A549 (cell line): ENCODE measurements at regions not wholly inside any gene's neighbourhood (a gene's known extent, or its start where the extent isn't known, plus 50 kb on each side); places are given as distances from the start of the nearest gene placed in this dataset.

Experiments
- ATAC-seq, 2 experiments: fragments of 200-7000 bp in 1 of 2; fragments of >200 bp in 1 of 2; cut with Nextera tagmentation in 1 of 2; cut with Tn5 transposase in 1 of 2; 3 replicates each; pipeline versions ENCODE4 v1.8.0 to v1.9.1; 2018 to 2020; ENCODE audit warnings: mild to moderate bottlenecking in 1 of 2, moderate library complexity in 1 of 2
- CTCF ChIA-PET: fragments of 300-600 bp; sonication (Branson Sonifier 250); formaldehyde crosslinking; extraction: SDS; loops from one replicate; lab custom pipeline; 2021; ENCODE audit warnings: antibody characterized with exemption, inconsistent platforms; lab: Yijun Ruan, JAX
- POLR2A ChIA-PET: fragments of 350-600 bp; formaldehyde crosslinking; extraction: SDS; loops from one replicate; lab custom pipeline; 2021; ENCODE audit warnings: antibody characterized with exemption, inconsistent platforms; lab: Yijun Ruan, JAX
- DNase-seq, 2 experiments: peaks; one replicate each; pipeline versions ENCODE4 v3.0.0 to v3.0.0-alpha.2; 2011 to 2016; ENCODE audit warnings: low read depth in 1 of 2, low spot score in 1 of 2
- FAIRE-seq: peaks from 2 replicates; lab custom pipeline; 2011; peaks lifted over from hg19 to GRCh38; lab: Jason Lieb, UNC
- H3K27ac ChIP-seq, 2 experiments: fragments of >200 bp; sonication (Bioruptor Twin); formaldehyde crosslinking; 3 replicates each; pipeline ENCODE4 v1.5.1; 2016 to 2017
- H3K4me1 ChIP-seq: fragments of >200 bp; sonication (Bioruptor Twin); formaldehyde crosslinking; 3 replicates; pipeline ENCODE4 v1.6.1; 2016
- H3K4me2 ChIP-seq: fragments of >200 bp; sonication (Bioruptor Twin); formaldehyde crosslinking; 3 replicates; pipeline ENCODE4 v1.6.1; 2016
- H3K4me3 ChIP-seq: fragments of >200 bp; sonication (Bioruptor Twin); formaldehyde crosslinking; 3 replicates; pipeline ENCODE4 v1.5.1; 2016
- H3K9me3 ChIP-seq: fragments of >200 bp; sonication (Bioruptor Twin); formaldehyde crosslinking; 3 replicates; pipeline ENCODE4 v1.6.1; 2016
- ATOH8 ChIP-seq: fragments of 250-450 bp; sonication (Bioruptor Pico); IDR thresholded peaks from 2 replicates; pipeline ENCODE4 v1.5.0; 2020; ENCODE audit warnings: low read depth, mild to moderate bottlenecking, moderate library complexity
- CHD2 ChIP-seq: fragments of 150-350 bp; IDR thresholded peaks from 2 replicates; pipeline ENCODE4 v1.6.1; 2014; ENCODE audit warnings: low read length; ENCODE audit not compliant: partially characterized antibody
- CHD4 ChIP-seq: fragments of 200-600 bp; sonication (generic); IDR thresholded peaks from 2 replicates; pipeline ENCODE4 v1.6.1; 2016; ENCODE audit warnings: antibody characterized with exemption, mild to moderate bottlenecking, borderline replicate concordance
- FOSL2 ChIP-seq, 2 experiments: fragments of 450-650 bp in 1 of 2; fragments of >200 bp in 1 of 2; sonication (Bioruptor Twin) in 1 of 2; formaldehyde crosslinking; IDR thresholded peaks; 2 replicates each; pipeline versions ENCODE4 v1.5.0 to v1.6.1; 2016 to 2020; ENCODE audit warnings: mild to moderate bottlenecking in 1 of 2, moderate library complexity in 1 of 2
- FOXS1 ChIP-seq: fragments of 250-450 bp; sonication (Bioruptor Pico); IDR thresholded peaks from 2 replicates; pipeline ENCODE4 v1.5.0; 2020; ENCODE audit warnings: mild to moderate bottlenecking, moderate library complexity
- HDAC2 ChIP-seq: fragments of 200-600 bp; sonication (generic); IDR thresholded peaks from 2 replicates; pipeline ENCODE4 v1.6.1; 2016
- JUNB ChIP-seq: fragments of >200 bp; sonication (Bioruptor Twin); formaldehyde crosslinking; IDR thresholded peaks from 2 replicates; pipeline ENCODE4 v1.6.1; 2016
- KDM5A ChIP-seq: fragments of 200-600 bp; sonication (generic); IDR thresholded peaks from 2 replicates; pipeline ENCODE4 v1.6.1; 2016; ENCODE audit warnings: antibody characterized with exemption, mild to moderate bottlenecking
- MAFK ChIP-seq: fragments of 450-650 bp; IDR thresholded peaks from 2 replicates; pipeline ENCODE4 v1.6.1; 2014; ENCODE audit not compliant: partially characterized antibody
- MAX ChIP-seq: IDR thresholded peaks from 2 replicates; pipeline ENCODE4 v1.6.1; 2012
- RAD21 ChIP-seq, 2 experiments: fragments of >200 bp in 1 of 2; sonication (Bioruptor Twin) in 1 of 2; formaldehyde crosslinking in 1 of 2; IDR thresholded peaks in 1 of 2; conservative IDR thresholded peaks in 1 of 2; 2 replicates in 1 of 2; 3 replicates in 1 of 2; pipeline ENCODE4 v1.6.1; 2012 to 2018; ENCODE audit warnings: inconsistent platforms in 1 of 2
- RARB ChIP-seq: fragments of 250-450 bp; sonication (Bioruptor Pico); IDR thresholded peaks from 2 replicates; pipeline ENCODE4 v1.8.0; 2021; ENCODE audit warnings: mild to moderate bottlenecking, moderate library complexity
- REST ChIP-seq: fragments of 200-600 bp; sonication (generic); IDR thresholded peaks from 2 replicates; pipeline ENCODE4 v1.6.1; 2016; ENCODE audit warnings: antibody characterized with exemption, mild to moderate bottlenecking, moderate library complexity
- SREBF2 ChIP-seq: fragments of 450-650 bp; IDR thresholded peaks from 2 replicates; pipeline ENCODE4 v1.6.1; 2014; ENCODE audit warnings: mild to moderate bottlenecking, moderate library complexity
- TFCP2L1 ChIP-seq: fragments of 250-450 bp; sonication (Bioruptor Pico); IDR thresholded peaks from 2 replicates; pipeline ENCODE4 v1.5.0; 2021; ENCODE audit warnings: mild to moderate bottlenecking
- ZC3H11A ChIP-seq: fragments of 450-650 bp; IDR thresholded peaks from 2 replicates; pipeline ENCODE4 v1.6.1; 2014; ENCODE audit warnings: antibody characterized with exemption, mild to moderate bottlenecking
- WGBS: methylation state at CpG from one replicate; pipeline ENCODE4 v1.1.6; 2017; ENCODE audit errors: missing lambda C conversion rate; 5-methylcytosine and 5-hydroxymethylcytosine counted together

- Histone ChIP-seq H3K27ac (no peak overlapping the region), H3K9me3 (no peaks in the 10 kb centered on the region), H3K4me2 (no peak overlapping the region), H3K4me3 (no peak overlapping the region)
- DNase-seq (no peak), FAIRE-seq (no peak), ATAC-seq (no peak)
- 74% methylated on average over 5 of the region's 5 CpGs for WGBS
- POLR2A ChIA-PET: no interaction called here
- TF ChIP-seq SREBF2 (no peak), ATOH8 (CRISPR knock-in tag) (no peak), REST (no peak), RARB (CRISPR knock-in tag) (no peak)
- TF ChIP-seq, all 56 proteins: peak for 0
- no peaks in the 10 kb centered on the region for H3K4me1 ChIP-seq
- CTCF ChIA-PET: no interaction called here
Observed at GRCh38 chr13:75194717-75195462, 287.1 kb downstream of the TBC1D4 start.

GRCh38 chr13:75186379-75186778 is 295.6 kb downstream of the TBC1D4 start:
- ChIA-PET CTCF (no interaction called here), POLR2A (no interaction called here)
- peaks cover 14% of the 10 kb centered on the region; the same call in 2 of the 3 replicates for H3K4me1 ChIP-seq
- FAIRE-seq (no peak), DNase-seq (no peak), ATAC-seq (no peak)
- H3K9me3 ChIP-seq: peaks cover 8% of the 10 kb centered on the region; the same call in 1 of the 3 replicates
- no peak overlapping the region for H3K4me3 ChIP-seq
- no peak overlapping the region for H3K4me2 ChIP-seq
- H3K27ac ChIP-seq: no peak overlapping the region
- no peak for TF ChIP-seq RAD21 (conservative IDR thresholded peaks at IDR 0.05 in 1 of 2, IDR thresholded peaks at IDR 0.05 in 1 of 2)
- no peak for TF ChIP-seq KDM5A
- no peak for TF ChIP-seq CHD2
- TF ChIP-seq TFCP2L1: no peak
- TF ChIP-seq FOSL2 (IDR thresholded peaks at IDR 0.05): no peak
- no peak for TF ChIP-seq FOSL2 (CRISPR knock-in tag; IDR thresholded peaks at IDR 0.05)
- TF ChIP-seq FOXS1: no peak
- TF ChIP-seq ZC3H11A: no peak
- no peak for TF ChIP-seq HDAC2
- no peak for TF ChIP-seq ATOH8 (CRISPR knock-in tag)
- no peak for TF ChIP-seq REST
- no peak for TF ChIP-seq MAX
- no peak for TF ChIP-seq CHD4
- no peak for TF ChIP-seq MAFK
- no peak for TF ChIP-seq JUNB
- 13% methylated on average over 2 of the region's 2 CpGs for WGBS
